Body of pancreas (tissue), 4 donors: ENCODE measurements at regions not wholly inside any gene's neighbourhood (a gene's known extent, or its start where the extent isn't known, plus 50 kb on each side); places are given as distances from the start of the nearest gene placed in this dataset.
"Not testable (repeated sequence)": the region's sequence is repeated elsewhere in the genome, so short reads cannot be mapped to it uniquely, and the experiment has no call there.

Experiments used
- CTCF ChIP-seq, 7 experiments: fragments of 450-650 bp in 4 of 7; fragments of 200-600 bp in 3 of 7; sonication (generic) in 3 of 7; IDR thresholded peaks; one replicate each; pipeline ENCODE4 v1.5.1; 2016 to 2019; ENCODE audit warnings: antibody characterized with exemption in 7 of 7
- POLR2A ChIP-seq, 3 donors: fragments of 450-650 bp; IDR thresholded peaks; one replicate each; pipeline ENCODE4 v1.6.1; 2016; ENCODE audit warnings: antibody characterized with exemption in 3 of 3, mild to moderate bottlenecking in 2 of 3

GRCh38 chr4:127020831-127021230 is 611.9 kb upstream of the INTU start:
- not testable (repeated sequence) for TF ChIP-seq CTCF, POLR2A (IDR thresholded peaks at IDR 0.05)
